SK-N-SH (cell line): ENCODE measurements at regions not wholly inside any gene's neighbourhood (a gene's known extent, or its start where the extent isn't known, plus 50 kb on each side); places are given as distances from the start of the nearest gene placed in this dataset.

Source experiments
- CTCF ChIA-PET: fragments of 300-600, 350-600 bp; formaldehyde crosslinking; extraction: SDS; loops from one replicate; lab custom pipeline; 2021; lab: Yijun Ruan, JAX
- POLR2A ChIA-PET: fragments of 350-600 bp; sonication (Branson Sonifier 250); formaldehyde crosslinking; extraction: SDS; loops from one replicate; lab custom pipeline; 2020; ENCODE audit warnings: antibody characterized with exemption, inconsistent platforms; lab: Yijun Ruan, JAX
- DNase-seq: peaks from one replicate; pipeline ENCODE4 v3.0.0; 2012
- H2AFZ ChIP-seq: fragments of 200-600 bp; sonication (generic); 2 replicates; pipeline ENCODE4 v1.8.1; 2016; ENCODE audit warnings: antibody characterized with exemption, mild to moderate bottlenecking, low read depth
- H3F3A ChIP-seq: fragments of 200-600 bp; sonication (generic); replicated peaks from 2 replicates; pipeline ENCODE3; 2016; ENCODE audit warnings: antibody characterized with exemption, mild to moderate bottlenecking; ENCODE audit not compliant: insufficient read depth
- H3K27ac ChIP-seq, 2 experiments: fragments of 200-500 bp in 1 of 2; fragments of 200-600 bp in 1 of 2; sonication (Bioruptor generic) in 1 of 2; sonication (generic), shearing (Covaris generic) in 1 of 2; 2 replicates each; pipeline versions ENCODE4 v1.5.1 to v1.6.1; 2014 to 2016; ENCODE audit warnings: low read depth in 2 of 2, inconsistent platforms in 1 of 2, low read length in 1 of 2, mild to moderate bottlenecking in 1 of 2, mixed read lengths in 1 of 2
- H3K27me3 ChIP-seq: fragments of 200-600 bp; sonication (generic), shearing (Covaris generic); 2 replicates; pipeline ENCODE4 v1.6.1; 2016; ENCODE audit warnings: mixed run types; ENCODE audit not compliant: insufficient read depth
- H3K36me3 ChIP-seq, 2 experiments: fragments of 200-500 bp in 1 of 2; fragments of 200-600 bp in 1 of 2; sonication (Bioruptor generic) in 1 of 2; sonication (generic) in 1 of 2; replicated peaks in 1 of 2; 2 replicates each; pipeline versions ENCODE3 to v1.5.1; 2014 to 2016; ENCODE audit warnings: low read length in 1 of 2, mild to moderate bottlenecking in 1 of 2; ENCODE audit not compliant: insufficient read depth in 2 of 2, control insufficient read depth in 1 of 2
- H3K4me1 ChIP-seq, 2 experiments: fragments of 200-500 bp in 1 of 2; fragments of 200-600 bp in 1 of 2; sonication (Bioruptor generic) in 1 of 2; sonication (generic), shearing (Covaris generic) in 1 of 2; 2 replicates each; pipeline versions ENCODE4 v1.5.1 to v1.6.1; 2014 to 2016; ENCODE audit warnings: low read depth in 1 of 2, low read length in 1 of 2, mixed run types in 1 of 2; ENCODE audit not compliant: insufficient read depth in 2 of 2, control insufficient read depth in 1 of 2
- H3K4me2 ChIP-seq: fragments of 200-600 bp; sonication (generic), shearing (Covaris generic); 2 replicates; pipeline ENCODE4 v1.6.1; 2017; ENCODE audit warnings: mixed run types
- H3K4me3 ChIP-seq, 2 experiments: fragments of 200-500 bp in 1 of 2; fragments of 200-600 bp in 1 of 2; sonication (Bioruptor generic) in 1 of 2; sonication (generic), shearing (Covaris generic) in 1 of 2; 2 replicates each; pipeline versions ENCODE4 v1.5.1 to v1.8.1; 2014 to 2016; ENCODE audit warnings: low read depth in 2 of 2, inconsistent platforms in 1 of 2, low read length in 1 of 2, mild to moderate bottlenecking in 1 of 2, mixed read lengths in 1 of 2, moderate library complexity in 1 of 2
- H3K79me2 ChIP-seq: fragments of 200-600 bp; sonication (generic); 2 replicates; pipeline ENCODE4 v1.8.1; 2017; ENCODE audit warnings: mild to moderate bottlenecking; ENCODE audit not compliant: insufficient read depth
- H3K9ac ChIP-seq: fragments of 200-600 bp; sonication (generic); 2 replicates; pipeline ENCODE4 v1.6.1; 2017; ENCODE audit warnings: mixed run types
- H3K9me2 ChIP-seq: fragments of 200-600 bp; sonication (generic); 2 replicates; pipeline ENCODE4 v1.6.1; 2017; ENCODE audit warnings: mixed run types
- H3K9me3 ChIP-seq: fragments of 200-600 bp; sonication (generic); 2 replicates; pipeline ENCODE4 v1.6.1; 2017; ENCODE audit warnings: mixed run types, mild to moderate bottlenecking, moderate library complexity
- H4K20me1 ChIP-seq: fragments of 200-600 bp; sonication (generic); 2 replicates; pipeline ENCODE4 v1.6.1; 2017; ENCODE audit warnings: mild to moderate bottlenecking, mixed run types; ENCODE audit not compliant: insufficient read depth
- ELF1 ChIP-seq: IDR thresholded peaks from 2 replicates; pipeline ENCODE4 v1.4.0; 2012
- FOSL2 ChIP-seq: IDR thresholded peaks from 2 replicates; pipeline ENCODE4 v1.4.0; 2012; ENCODE audit warnings: low read depth, mild to moderate bottlenecking, moderate library complexity, borderline replicate concordance
- FOXJ3 ChIP-seq: sonication (generic); formaldehyde crosslinking; IDR thresholded peaks from 2 replicates; pipeline ENCODE4 v1.5.1; 2020; ENCODE audit warnings: mild to moderate bottlenecking, missing genetic modification reagents
- IRF3 ChIP-seq: fragments of 150-350 bp; IDR thresholded peaks from 2 replicates; pipeline ENCODE4 v1.6.1; 2016; ENCODE audit warnings: mild to moderate bottlenecking, low read depth, low read length
- JUND ChIP-seq: IDR thresholded peaks from 2 replicates; pipeline ENCODE4 v1.4.0; 2012
- MEF2A ChIP-seq: IDR thresholded peaks from 2 replicates; pipeline ENCODE4 v1.4.0; 2012; ENCODE audit warnings: low read depth, borderline replicate concordance
- NFIC ChIP-seq: IDR thresholded peaks from 2 replicates; pipeline ENCODE4 v1.4.0; 2012; ENCODE audit warnings: borderline replicate concordance
- RCOR1 ChIP-seq: fragments of 150-350 bp; IDR thresholded peaks from 2 replicates; pipeline ENCODE4 v1.6.1; 2017; ENCODE audit warnings: antibody characterized with exemption, low read length
- RFX5 ChIP-seq: IDR thresholded peaks from 2 replicates; pipeline ENCODE4 v1.6.1; 2012; ENCODE audit warnings: mild to moderate bottlenecking, improper control_type of control experiment, low read length
- RXRA ChIP-seq: IDR thresholded peaks from 2 replicates; pipeline ENCODE4 v1.4.0; 2012; ENCODE audit warnings: low read depth, mild to moderate bottlenecking, borderline replicate concordance
- SIN3A ChIP-seq: IDR thresholded peaks from 2 replicates; pipeline ENCODE4 v1.6.1; 2012; ENCODE audit warnings: low read depth, mild to moderate bottlenecking, low read length, moderate library complexity, borderline replicate concordance
- USF2 ChIP-seq: fragments of 150-350 bp; IDR thresholded peaks from 2 replicates; pipeline ENCODE4 v1.6.1; 2017; ENCODE audit warnings: antibody characterized with exemption, low read length, low read depth, borderline replicate concordance
- YY1 ChIP-seq: IDR thresholded peaks from 2 replicates; pipeline ENCODE4 v1.4.0; 2012; ENCODE audit warnings: low read depth, mild to moderate bottlenecking
- WGBS: methylation state at CpG from one replicate; pipeline ENCODE4 v1.1.6; 2017; ENCODE audit warnings: low lambda C conversion rate; 5-methylcytosine and 5-hydroxymethylcytosine counted together
- TF ChIP-seq, protein P1 (sequence below): IDR thresholded peaks from 2 replicates; pipeline ENCODE4 v1.4.0; 2012; ENCODE audit warnings: low read depth
- TF ChIP-seq, protein P2 (sequence below): IDR thresholded peaks from 2 replicates; pipeline ENCODE4 v1.4.0; 2012; ENCODE audit warnings: low read depth, borderline replicate concordance
- TF ChIP-seq, protein P3 (sequence below): IDR thresholded peaks from 2 replicates; pipeline ENCODE4 v1.4.0; 2012; ENCODE audit warnings: low read depth, borderline replicate concordance

DNA sequence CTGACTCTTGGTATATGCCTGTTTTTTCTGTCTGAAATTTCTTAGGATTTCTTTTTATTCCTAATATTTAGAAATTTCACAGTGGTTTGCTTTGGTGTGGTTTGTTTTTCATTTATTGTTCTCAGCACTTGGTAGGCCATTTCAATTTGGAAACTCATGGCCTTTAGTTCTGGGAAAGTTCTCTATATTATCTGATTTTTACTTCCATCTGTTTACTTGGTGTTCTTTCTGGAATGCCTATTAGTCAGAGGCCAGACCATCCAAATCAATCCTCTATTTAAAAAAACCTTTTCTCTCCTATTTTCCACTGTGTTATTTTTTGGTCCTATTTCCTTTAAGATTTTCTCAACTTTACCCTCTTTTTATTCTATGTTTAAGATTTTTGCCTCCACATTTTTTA lies 188.1 kb upstream of the SFRP2 start (continued):
- TF ChIP-seq IRF3, result no peak
- TF ChIP-seq, protein P1, sequence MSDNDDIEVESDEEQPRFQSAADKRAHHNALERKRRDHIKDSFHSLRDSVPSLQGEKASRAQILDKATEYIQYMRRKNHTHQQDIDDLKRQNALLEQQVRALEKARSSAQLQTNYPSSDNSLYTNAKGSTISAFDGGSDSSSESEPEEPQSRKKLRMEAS, result no peak
- TF ChIP-seq RFX5, result no peak
- no peak for TF ChIP-seq FOXJ3 (CRISPR knock-in tag)
- TF ChIP-seq RXRA, result no peak
- TF ChIP-seq, all 33 proteins: peak for 0

- no peaks in the 10 kb centered on the region for H3K79me2 ChIP-seq
- no peak overlapping the region for H2AFZ ChIP-seq
- no peaks in the 10 kb centered on the region for H3K36me3 ChIP-seq
- no peaks in the 10 kb centered on the region for H3F3A ChIP-seq
- H3K27me3 ChIP-seq, result no peaks in the 10 kb centered on the region
- no peaks in the 10 kb centered on the region for H3K9me3 ChIP-seq
- no peaks in the 10 kb centered on the region for H4K20me1 ChIP-seq
- H3K27ac ChIP-seq, result no peak overlapping the region
- no peak for TF ChIP-seq IRF3
- no peak for TF ChIP-seq MEF2A
- TF ChIP-seq, protein P2, sequence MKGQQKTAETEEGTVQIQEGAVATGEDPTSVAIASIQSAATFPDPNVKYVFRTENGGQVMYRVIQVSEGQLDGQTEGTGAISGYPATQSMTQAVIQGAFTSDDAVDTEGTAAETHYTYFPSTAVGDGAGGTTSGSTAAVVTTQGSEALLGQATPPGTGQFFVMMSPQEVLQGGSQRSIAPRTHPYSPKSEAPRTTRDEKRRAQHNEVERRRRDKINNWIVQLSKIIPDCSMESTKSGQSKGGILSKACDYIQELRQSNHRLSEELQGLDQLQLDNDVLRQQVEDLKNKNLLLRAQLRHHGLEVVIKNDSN, result no peak
- no peak for TF ChIP-seq RXRA
- no peak for TF ChIP-seq FOSL2
- TF ChIP-seq ELF1, result no peak
- no peak for TF ChIP-seq JUND
- no peak for TF ChIP-seq USF2
- TF ChIP-seq FOXJ3 (CRISPR knock-in tag), result no peak
- TF ChIP-seq SIN3A, result no peak
- TF ChIP-seq, protein P3, sequence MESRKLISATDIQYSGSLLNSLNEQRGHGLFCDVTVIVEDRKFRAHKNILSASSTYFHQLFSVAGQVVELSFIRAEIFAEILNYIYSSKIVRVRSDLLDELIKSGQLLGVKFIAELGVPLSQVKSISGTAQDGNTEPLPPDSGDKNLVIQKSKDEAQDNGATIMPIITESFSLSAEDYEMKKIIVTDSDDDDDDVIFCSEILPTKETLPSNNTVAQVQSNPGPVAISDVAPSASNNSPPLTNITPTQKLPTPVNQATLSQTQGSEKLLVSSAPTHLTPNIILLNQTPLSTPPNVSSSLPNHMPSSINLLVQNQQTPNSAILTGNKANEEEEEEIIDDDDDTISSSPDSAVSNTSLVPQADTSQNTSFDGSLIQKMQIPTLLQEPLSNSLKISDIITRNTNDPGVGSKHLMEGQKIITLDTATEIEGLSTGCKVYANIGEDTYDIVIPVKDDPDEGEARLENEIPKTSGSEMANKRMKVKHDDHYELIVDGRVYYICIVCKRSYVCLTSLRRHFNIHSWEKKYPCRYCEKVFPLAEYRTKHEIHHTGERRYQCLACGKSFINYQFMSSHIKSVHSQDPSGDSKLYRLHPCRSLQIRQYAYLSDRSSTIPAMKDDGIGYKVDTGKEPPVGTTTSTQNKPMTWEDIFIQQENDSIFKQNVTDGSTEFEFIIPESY, result no peak
- TF ChIP-seq RCOR1, result no peak
- no peak for TF ChIP-seq YY1
- TF ChIP-seq RFX5, result no peak
- no peak for TF ChIP-seq NFIC
- TF ChIP-seq, all 33 proteins: peak for 0
- ChIA-PET CTCF (no interaction called here), POLR2A (no interaction called here)
- H3K4me3 ChIP-seq, result no peak overlapping the region
- no peak overlapping the region for H3K9ac ChIP-seq
- WGBS, result no CpG with 5 or more reads among the region's 1 CpG
- DNase-seq, result no peak
- no peak overlapping the region for H3K4me2 ChIP-seq
- no peaks in the 10 kb centered on the region for H3K9me2 ChIP-seq
- no peaks in the 10 kb centered on the region for H3K4me1 ChIP-seq
These were observed 185.6 kb upstream of the SFRP2 start for GRCh38 chr4:153974452-153974851.
